HG02798 (cell line): ENCODE measurements at regions not wholly inside any gene's neighbourhood (a gene's known extent, or its start where the extent isn't known, plus 50 kb on each side); places are given as distances from the start of the nearest gene placed in this dataset.
"Not testable (repeated sequence)": the region's sequence is repeated elsewhere in the genome, so short reads cannot be mapped to it uniquely, and the experiment has no call there.

Source experiments
- ATAC-seq: cut with Tn5 transposase; IDR thresholded peaks from one replicate; pipeline ENCODE4 v1.9.1; 2021; ENCODE audit warnings: mild to moderate bottlenecking; ENCODE audit not compliant: unreplicated experiment, poor library complexity

DNA sequence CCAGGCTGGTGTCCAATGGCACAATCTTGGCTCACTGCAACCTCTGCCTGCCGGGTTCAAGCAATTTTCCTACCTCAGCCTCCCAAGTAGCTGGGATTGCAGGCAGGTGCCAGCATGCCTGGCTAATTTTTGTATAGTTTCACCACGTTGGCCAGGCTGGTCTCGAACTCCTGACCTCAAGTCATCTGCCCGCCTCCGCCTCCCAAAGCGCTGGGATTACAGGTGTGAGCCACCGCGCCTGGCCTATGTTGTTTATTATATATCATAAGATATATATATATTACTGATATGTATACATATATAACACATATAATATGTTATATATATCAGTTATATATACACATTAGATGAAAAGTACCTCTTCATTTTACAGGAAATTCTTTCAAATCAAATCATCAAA, 914.7 kb downstream of the FOXD4L5 start:
- not testable (repeated sequence) for ATAC-seq

DNA sequence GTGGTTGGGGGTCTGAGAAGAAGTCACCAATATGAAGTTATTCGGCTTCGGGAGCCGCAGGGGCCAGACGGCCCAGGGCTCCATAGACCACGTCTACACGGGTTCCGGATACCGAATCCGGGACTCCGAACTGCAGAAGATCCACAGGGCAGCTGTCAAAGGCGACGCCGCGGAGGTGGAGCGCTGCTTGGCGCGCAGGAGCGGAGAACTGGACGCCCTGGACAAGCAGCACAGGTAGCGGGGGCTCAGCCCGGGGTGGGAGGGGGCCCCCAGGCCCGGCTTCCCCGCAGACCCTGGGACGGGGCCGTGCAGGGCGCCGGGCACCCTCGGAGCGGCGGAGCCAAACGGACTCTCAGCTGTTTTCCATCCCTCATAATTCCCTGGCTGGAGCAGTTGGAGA, 915.4 kb downstream of the FOXD4L5 start:
- ATAC-seq, result not testable (repeated sequence)

DNA sequence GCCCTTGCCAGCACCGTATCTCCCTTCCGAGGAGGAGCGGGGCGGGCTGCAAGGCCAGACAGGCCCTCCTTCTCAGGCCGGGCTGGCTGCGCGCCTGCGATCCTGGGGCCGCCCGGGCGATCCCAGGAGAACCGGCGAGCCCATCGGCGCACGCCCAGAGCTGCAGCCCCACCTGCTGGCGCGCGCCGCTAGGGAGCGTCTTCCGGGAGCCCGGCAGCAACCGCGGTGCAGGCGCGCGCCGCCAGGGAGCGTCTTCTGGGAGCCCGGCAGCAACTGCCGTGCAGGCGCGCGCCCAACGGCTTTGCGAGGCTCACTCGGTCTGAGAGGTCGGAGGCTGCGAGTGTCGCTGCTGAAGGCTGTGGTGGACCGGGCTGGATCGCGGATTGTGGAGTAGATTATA, 915.9 kb downstream of the FOXD4L5 start:
- ATAC-seq, result peak; percentile 100

DNA sequence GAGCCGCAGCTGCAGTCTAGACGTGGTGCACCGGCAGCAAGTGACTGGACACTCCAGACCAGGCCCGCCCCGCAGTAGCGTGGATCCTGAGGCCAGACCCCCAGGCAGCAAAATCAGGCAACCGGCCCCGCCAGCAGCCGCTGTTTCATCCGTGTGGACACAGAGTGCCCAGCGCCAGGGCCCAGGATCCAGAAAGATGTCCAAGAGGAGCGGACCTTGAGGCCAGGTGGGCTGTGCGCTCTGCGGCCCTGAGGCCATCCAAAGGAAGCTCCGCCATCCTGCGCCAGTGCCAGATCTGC, 916.4 kb downstream of the FOXD4L5 start:
- not testable (repeated sequence) for ATAC-seq

DNA sequence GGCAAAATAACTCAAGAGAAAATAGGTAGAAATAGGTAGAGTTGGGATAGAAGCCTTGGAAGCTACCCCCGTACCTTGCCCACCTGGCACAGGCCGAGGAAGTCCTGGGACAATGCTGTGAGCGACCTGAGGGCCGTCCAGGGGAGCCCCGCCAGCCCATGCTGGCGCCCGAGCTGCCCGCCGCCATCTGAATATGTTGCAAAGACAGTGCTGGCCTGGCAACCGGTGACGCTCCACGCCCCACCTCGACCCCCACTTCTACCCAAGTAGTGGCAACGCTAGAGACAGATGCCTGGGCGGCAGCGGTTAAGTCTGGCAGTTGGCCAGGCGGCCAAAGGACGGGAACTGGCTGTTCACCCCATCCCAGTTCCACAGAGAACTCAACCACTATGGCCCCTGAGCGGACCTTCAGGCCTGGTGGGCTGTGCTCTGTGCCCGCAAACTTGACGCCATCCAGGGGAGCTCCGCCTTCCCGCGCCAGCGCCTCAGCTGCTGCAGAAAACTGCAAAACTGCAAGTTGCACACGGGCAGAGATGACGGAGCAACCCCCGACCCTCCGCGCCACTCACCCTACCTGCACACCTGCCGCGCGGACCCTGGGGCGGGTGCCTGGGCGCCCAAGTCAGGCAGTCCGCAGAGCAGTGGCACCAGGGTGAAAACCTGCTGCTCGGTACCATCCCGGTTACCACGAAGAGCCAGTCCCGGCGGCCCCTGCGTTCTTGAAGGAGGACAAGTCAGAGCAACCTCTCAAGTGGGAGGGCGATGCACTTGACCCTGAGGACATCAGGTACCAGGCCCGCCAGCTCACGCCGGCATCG, 917.0 kb downstream of the FOXD4L5 start:
- ATAC-seq, result not testable (repeated sequence)
